Panc1 (cell line): ENCODE measurements at regions not wholly inside any gene's neighbourhood (a gene's known extent, or its start where the extent isn't known, plus 50 kb on each side); places are given as distances from the start of the nearest gene placed in this dataset.

Experiments
- ATAC-seq: fragments of 200-7000 bp; cut with Tn5 transposase; 2 replicates; pipeline ENCODE4 v1.9.1; 2020; ENCODE audit warnings: mild to moderate bottlenecking, moderate library complexity
- BruUV-seq: library from RNA; stranded (reverse); fragments of 400-500 nt; replicated peaks from 2 replicates; lab custom pipeline; 2021; lab: Mats Ljungman, UMichigan
- CTCF ChIA-PET: fragments of 300-600 bp; sonication (Branson Sonifier 250); formaldehyde crosslinking; loops from one replicate; lab custom pipeline; 2022; ENCODE audit warnings: antibody characterized with exemption; lab: Charles Lee
- POLR2A ChIA-PET: fragments of 300-600 bp; sonication (Branson Sonifier 250); formaldehyde crosslinking; loops from one replicate; lab custom pipeline; 2022; ENCODE audit warnings: antibody characterized with exemption; lab: Charles Lee
- DNase-seq: peaks from one replicate; pipeline ENCODE4 v3.0.0-alpha.2; 2010; ENCODE audit warnings: low read depth, low spot score
- H3K27ac ChIP-seq: 2 replicates; pipeline ENCODE4 v1.5.1; 2011; ENCODE audit warnings: mild to moderate bottlenecking, low read length, inconsistent platforms
- H3K27me3 ChIP-seq: fragments of 200-500 bp; sonication (Bioruptor generic); 2 replicates; pipeline ENCODE4 v1.6.0; 2014; ENCODE audit warnings: low read length, inconsistent platforms; ENCODE audit not compliant: control insufficient read depth, insufficient read depth
- H3K36me3 ChIP-seq: fragments of 200-500 bp; sonication (Bioruptor generic); 2 replicates; pipeline ENCODE4 v1.5.1; 2014; ENCODE audit warnings: inconsistent platforms, mild to moderate bottlenecking, low read length, moderate library complexity; ENCODE audit not compliant: control insufficient read depth, insufficient read depth
- H3K4me1 ChIP-seq: 2 replicates; pipeline ENCODE4 v1.5.1; 2011; ENCODE audit warnings: inconsistent platforms, mild to moderate bottlenecking, low read length, moderate library complexity; ENCODE audit not compliant: control insufficient read depth, insufficient read depth
- H3K4me3 ChIP-seq, 2 experiments: 2 replicates each; pipeline ENCODE4 v1.5.1; 2011 to 2012; ENCODE audit warnings: low read depth in 2 of 2, low read length in 2 of 2, mild to moderate bottlenecking in 2 of 2, inconsistent platforms in 1 of 2, moderate library complexity in 1 of 2
- H3K9me3 ChIP-seq: fragments of 200-500 bp; sonication (Bioruptor generic); 2 replicates; pipeline ENCODE4 v1.5.1; 2014; ENCODE audit warnings: low read depth, mild to moderate bottlenecking, inconsistent platforms, low read length, moderate library complexity; ENCODE audit not compliant: control insufficient read depth, insufficient read depth
- POLR2AphosphoS5 ChIP-seq: IDR thresholded peaks from 2 replicates; pipeline ENCODE4 v1.6.1; 2012; ENCODE audit warnings: mild to moderate bottlenecking, low read depth, low read length, moderate library complexity
- SIN3A ChIP-seq: IDR thresholded peaks from 2 replicates; pipeline ENCODE4 v1.6.1; 2012; ENCODE audit warnings: low read depth, mild to moderate bottlenecking, low read length, moderate library complexity, borderline replicate concordance; ENCODE audit not compliant: insufficient read depth
- TCF7L2 ChIP-seq: IDR thresholded peaks from 2 replicates; pipeline ENCODE4 v1.6.1; 2011; ENCODE audit warnings: mild to moderate bottlenecking, low read depth, low read length, inconsistent platforms
- in situ Hi-C: cut with HindIII; loops from 2 replicates; pipeline ENCODE4 v1.10.0; 2016; ENCODE audit warnings: low sequenced_read_pairs, low pct_unique_long_range_greater_than_20kb
- intact Hi-C: fragments of 100-400 bp; cut with micrococcal nuclease; formaldehyde crosslinking; loops from one replicate; pipeline ENCODE4 v1.10.0; 2022; ENCODE audit not compliant: unreplicated experiment
- TF ChIP-seq, protein P1 (sequence below): fragments of 450-650 bp; IDR thresholded peaks from 2 replicates; pipeline ENCODE4 v1.5.1; 2017; ENCODE audit warnings: mild to moderate bottlenecking
- TF ChIP-seq, protein P2 (sequence below), 2 experiments: IDR thresholded peaks; 2 replicates each; pipeline ENCODE4 v1.6.1; 2011 to 2012; ENCODE audit warnings: low read depth in 2 of 2, control low read depth in 1 of 2, low read length in 1 of 2, mild to moderate bottlenecking in 1 of 2, moderate library complexity in 1 of 2; ENCODE audit not compliant: insufficient read depth in 1 of 2

DNA sequence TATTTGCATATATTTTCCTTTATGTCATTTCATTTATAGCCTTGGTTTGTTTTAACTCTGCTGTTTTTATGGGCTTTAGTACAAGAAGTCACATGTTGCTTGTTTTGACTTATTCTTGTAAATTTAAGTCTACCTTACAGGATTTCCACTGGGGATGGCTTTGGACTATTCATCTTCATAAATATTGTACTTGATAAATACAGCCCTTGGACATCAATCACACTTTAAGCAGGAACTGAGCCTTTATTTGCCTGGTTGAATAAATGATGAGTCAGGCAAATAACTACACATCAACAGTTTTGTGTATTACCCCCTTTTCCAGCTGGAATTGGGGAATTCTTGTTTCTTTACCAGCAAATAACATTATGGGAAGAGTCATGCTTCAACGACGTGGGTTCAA is 286.0 kb downstream of the CNTN3 start:
- H3K36me3 ChIP-seq, result no peaks in the 10 kb centered on the region
- no peaks in the 10 kb centered on the region for H3K27me3 ChIP-seq
- H3K4me3 ChIP-seq, result no peak overlapping the region
- in situ Hi-C loops (no loop called here), intact Hi-C loops (no loop called here)
- BruUV-seq, result no TSS peak
- no peaks in the 10 kb centered on the region for H3K4me1 ChIP-seq
- ChIA-PET CTCF (no interaction called here), POLR2A (no interaction called here)
- H3K9me3 ChIP-seq, result no peaks in the 10 kb centered on the region
- no peak for ATAC-seq
- no peak overlapping the region for H3K27ac ChIP-seq
- DNase-seq, result no peak
- TF ChIP-seq POLR2AphosphoS5 (no peak), SIN3A (no peak), TCF7L2 (no peak)
- TF ChIP-seq, protein P1, sequence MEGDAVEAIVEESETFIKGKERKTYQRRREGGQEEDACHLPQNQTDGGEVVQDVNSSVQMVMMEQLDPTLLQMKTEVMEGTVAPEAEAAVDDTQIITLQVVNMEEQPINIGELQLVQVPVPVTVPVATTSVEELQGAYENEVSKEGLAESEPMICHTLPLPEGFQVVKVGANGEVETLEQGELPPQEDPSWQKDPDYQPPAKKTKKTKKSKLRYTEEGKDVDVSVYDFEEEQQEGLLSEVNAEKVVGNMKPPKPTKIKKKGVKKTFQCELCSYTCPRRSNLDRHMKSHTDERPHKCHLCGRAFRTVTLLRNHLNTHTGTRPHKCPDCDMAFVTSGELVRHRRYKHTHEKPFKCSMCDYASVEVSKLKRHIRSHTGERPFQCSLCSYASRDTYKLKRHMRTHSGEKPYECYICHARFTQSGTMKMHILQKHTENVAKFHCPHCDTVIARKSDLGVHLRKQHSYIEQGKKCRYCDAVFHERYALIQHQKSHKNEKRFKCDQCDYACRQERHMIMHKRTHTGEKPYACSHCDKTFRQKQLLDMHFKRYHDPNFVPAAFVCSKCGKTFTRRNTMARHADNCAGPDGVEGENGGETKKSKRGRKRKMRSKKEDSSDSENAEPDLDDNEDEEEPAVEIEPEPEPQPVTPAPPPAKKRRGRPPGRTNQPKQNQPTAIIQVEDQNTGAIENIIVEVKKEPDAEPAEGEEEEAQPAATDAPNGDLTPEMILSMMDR, result no peak
- TF ChIP-seq, protein P2, sequence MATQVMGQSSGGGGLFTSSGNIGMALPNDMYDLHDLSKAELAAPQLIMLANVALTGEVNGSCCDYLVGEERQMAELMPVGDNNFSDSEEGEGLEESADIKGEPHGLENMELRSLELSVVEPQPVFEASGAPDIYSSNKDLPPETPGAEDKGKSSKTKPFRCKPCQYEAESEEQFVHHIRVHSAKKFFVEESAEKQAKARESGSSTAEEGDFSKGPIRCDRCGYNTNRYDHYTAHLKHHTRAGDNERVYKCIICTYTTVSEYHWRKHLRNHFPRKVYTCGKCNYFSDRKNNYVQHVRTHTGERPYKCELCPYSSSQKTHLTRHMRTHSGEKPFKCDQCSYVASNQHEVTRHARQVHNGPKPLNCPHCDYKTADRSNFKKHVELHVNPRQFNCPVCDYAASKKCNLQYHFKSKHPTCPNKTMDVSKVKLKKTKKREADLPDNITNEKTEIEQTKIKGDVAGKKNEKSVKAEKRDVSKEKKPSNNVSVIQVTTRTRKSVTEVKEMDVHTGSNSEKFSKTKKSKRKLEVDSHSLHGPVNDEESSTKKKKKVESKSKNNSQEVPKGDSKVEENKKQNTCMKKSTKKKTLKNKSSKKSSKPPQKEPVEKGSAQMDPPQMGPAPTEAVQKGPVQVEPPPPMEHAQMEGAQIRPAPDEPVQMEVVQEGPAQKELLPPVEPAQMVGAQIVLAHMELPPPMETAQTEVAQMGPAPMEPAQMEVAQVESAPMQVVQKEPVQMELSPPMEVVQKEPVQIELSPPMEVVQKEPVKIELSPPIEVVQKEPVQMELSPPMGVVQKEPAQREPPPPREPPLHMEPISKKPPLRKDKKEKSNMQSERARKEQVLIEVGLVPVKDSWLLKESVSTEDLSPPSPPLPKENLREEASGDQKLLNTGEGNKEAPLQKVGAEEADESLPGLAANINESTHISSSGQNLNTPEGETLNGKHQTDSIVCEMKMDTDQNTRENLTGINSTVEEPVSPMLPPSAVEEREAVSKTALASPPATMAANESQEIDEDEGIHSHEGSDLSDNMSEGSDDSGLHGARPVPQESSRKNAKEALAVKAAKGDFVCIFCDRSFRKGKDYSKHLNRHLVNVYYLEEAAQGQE (IDR thresholded peaks at IDR 0.05; ENCODE audit: insufficient read depth in 1 of 2, low read depth in 2 of 2, low read length in 1 of 2), result no peak

DNA sequence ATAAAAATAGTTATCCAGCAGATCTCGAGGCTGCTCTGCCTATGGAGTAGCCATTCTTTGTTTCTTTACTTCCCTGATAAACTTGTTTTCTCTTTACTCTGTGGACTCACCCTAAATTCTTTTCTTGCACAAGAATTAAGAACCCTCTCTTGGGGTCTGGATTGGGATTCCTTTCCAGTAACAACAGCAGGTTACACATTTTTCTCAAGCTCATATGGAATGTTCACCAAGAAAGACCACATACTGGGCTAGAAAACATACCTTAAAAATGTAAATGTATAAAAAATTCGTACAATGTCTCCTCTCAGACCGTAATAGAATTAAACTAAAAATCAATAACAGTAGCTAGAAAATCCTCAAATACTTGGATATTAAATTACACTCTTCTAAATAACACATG is 299.2 kb downstream of the CNTN3 start:
- H3K27ac ChIP-seq, result no peak overlapping the region

More for the DNA sequence above, 299.2 kb downstream of the CNTN3 start:
- H3K27me3 ChIP-seq, result no peaks in the 10 kb centered on the region
- no peaks in the 10 kb centered on the region for H3K4me1 ChIP-seq
- TF ChIP-seq, protein P1, result no peak
- TF ChIP-seq TCF7L2 (no peak), POLR2AphosphoS5 (no peak), SIN3A (no peak)
- TF ChIP-seq, protein P2 (IDR thresholded peaks at IDR 0.05; ENCODE audit: insufficient read depth in 1 of 2, low read depth in 2 of 2, low read length in 1 of 2), result no peak
- DNase-seq, result no peak
- intact Hi-C loops, result no loop called here
- no peaks in the 10 kb centered on the region for H3K9me3 ChIP-seq
- no peak for ATAC-seq
- CTCF ChIA-PET, result no interaction called here
- POLR2A ChIA-PET, result no interaction called here
- H3K36me3 ChIP-seq, result no peaks in the 10 kb centered on the region
- in situ Hi-C loops, result no loop called here
- H3K4me3 ChIP-seq, result no peak overlapping the region
- no TSS peak for BruUV-seq
